Stimulated activated CD8-positive, alpha-beta memory T cell treated with anti-CD3 and anti-CD28 coated beads, Interleukin-2, amount 100 ng/mL, for 48 hours (primary cell): ENCODE measurements at regions not wholly inside any gene's neighbourhood (a gene's known extent, or its start where the extent isn't known, plus 50 kb on each side); places are given as distances from the start of the nearest gene placed in this dataset.
"Not testable (repeated sequence)": the region's sequence is repeated elsewhere in the genome, so short reads cannot be mapped to it uniquely, and the experiment has no call there.

Experiments
- DNase-seq, 2 donors: peaks; one replicate each; pipeline ENCODE4 v3.0.0-alpha.2; 2020; ENCODE audit warnings: low read depth in 2 of 2

- no peak for DNase-seq
Observed at GRCh38 chr12:97005174-97005573, 98.1 kb downstream of the NEDD1 start.

- DNase-seq = no peak
Observed at GRCh38 chr12:97005646-97006045, 98.6 kb downstream of the NEDD1 start.

- no peak for DNase-seq
Observed at GRCh38 chr12:97006585-97006984, 99.5 kb downstream of the NEDD1 start.

GRCh38 chr12:97016163-97016562 lies 109.1 kb downstream of the NEDD1 start:
- DNase-seq = no peak

GRCh38 chr12:97017213-97017612 lies 110.2 kb downstream of the NEDD1 start:
- no peak for DNase-seq

- DNase-seq = no peak
Observed at GRCh38 chr12:97022536-97023230, 115.6 kb downstream of the NEDD1 start.

GRCh38 chr12:97024393-97024792 lies 117.3 kb downstream of the NEDD1 start:
- DNase-seq = no peak

GRCh38 chr12:97026901-97027300 lies 119.8 kb downstream of the NEDD1 start:
- no peak for DNase-seq

- no peak for DNase-seq
Observed at GRCh38 chr12:97027482-97027881, 120.4 kb downstream of the NEDD1 start.

- no peak for DNase-seq
Observed at GRCh38 chr12:97038131-97038530, 131.1 kb downstream of the NEDD1 start.

- no peak for DNase-seq
Observed at GRCh38 chr12:97038834-97039233, 131.8 kb downstream of the NEDD1 start.

- no peak for DNase-seq
Observed at GRCh38 chr12:97046901-97047300, 139.8 kb downstream of the NEDD1 start.

GRCh38 chr12:97047361-97047760 lies 140.3 kb downstream of the NEDD1 start:
- no peak for DNase-seq

- no peak for DNase-seq
Observed at GRCh38 chr12:97048421-97049035, 141.5 kb downstream of the NEDD1 start.

- DNase-seq = no peak
Observed at GRCh38 chr12:97050509-97050908, 143.5 kb downstream of the NEDD1 start.

GRCh38 chr12:97051341-97051740 lies 144.3 kb downstream of the NEDD1 start:
- no peak for DNase-seq

GRCh38 chr12:97061171-97061570 lies 154.1 kb downstream of the NEDD1 start:
- DNase-seq = no peak

GRCh38 chr12:97063292-97063935 lies 156.4 kb downstream of the NEDD1 start:
- DNase-seq = no peak

GRCh38 chr12:97075161-97075933 lies 168.3 kb downstream of the NEDD1 start:
- DNase-seq = no peak

- no peak for DNase-seq
Observed at GRCh38 chr12:97075934-97076630, 169.0 kb downstream of the NEDD1 start.

- not testable (repeated sequence) for DNase-seq
Observed at GRCh38 chr12:97076912-97077311, 169.9 kb downstream of the NEDD1 start.

GRCh38 chr12:97082029-97082428 lies 175.0 kb downstream of the NEDD1 start:
- no peak for DNase-seq
